ENCODE measurements at regions not wholly inside any gene's neighbourhood (a gene's known extent, or its start where the extent isn't known, plus 50 kb on each side); places are given as distances from the start of the nearest gene placed in this dataset.

DNA sequence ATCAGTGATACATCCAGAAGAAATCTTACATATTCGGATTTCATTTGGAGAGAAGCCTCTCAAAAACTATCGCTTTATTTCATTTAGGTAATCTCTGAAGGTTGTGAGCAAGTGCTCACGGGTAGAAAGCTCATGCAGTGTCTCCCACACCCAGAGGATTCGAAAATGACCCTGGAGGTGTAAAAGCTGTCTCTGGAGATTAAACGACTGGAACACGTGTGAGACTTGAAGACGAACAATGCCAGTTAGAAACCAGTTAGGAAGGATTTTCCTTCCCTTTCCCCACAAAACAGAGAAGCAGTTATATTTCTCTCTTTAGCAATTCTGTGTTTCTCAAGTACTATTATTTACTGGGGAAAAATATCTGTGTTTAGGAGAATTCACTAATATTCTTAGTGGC lies 92.5 kb upstream of the CD55 start:
- TF ChIP-seq, protein P1, sequence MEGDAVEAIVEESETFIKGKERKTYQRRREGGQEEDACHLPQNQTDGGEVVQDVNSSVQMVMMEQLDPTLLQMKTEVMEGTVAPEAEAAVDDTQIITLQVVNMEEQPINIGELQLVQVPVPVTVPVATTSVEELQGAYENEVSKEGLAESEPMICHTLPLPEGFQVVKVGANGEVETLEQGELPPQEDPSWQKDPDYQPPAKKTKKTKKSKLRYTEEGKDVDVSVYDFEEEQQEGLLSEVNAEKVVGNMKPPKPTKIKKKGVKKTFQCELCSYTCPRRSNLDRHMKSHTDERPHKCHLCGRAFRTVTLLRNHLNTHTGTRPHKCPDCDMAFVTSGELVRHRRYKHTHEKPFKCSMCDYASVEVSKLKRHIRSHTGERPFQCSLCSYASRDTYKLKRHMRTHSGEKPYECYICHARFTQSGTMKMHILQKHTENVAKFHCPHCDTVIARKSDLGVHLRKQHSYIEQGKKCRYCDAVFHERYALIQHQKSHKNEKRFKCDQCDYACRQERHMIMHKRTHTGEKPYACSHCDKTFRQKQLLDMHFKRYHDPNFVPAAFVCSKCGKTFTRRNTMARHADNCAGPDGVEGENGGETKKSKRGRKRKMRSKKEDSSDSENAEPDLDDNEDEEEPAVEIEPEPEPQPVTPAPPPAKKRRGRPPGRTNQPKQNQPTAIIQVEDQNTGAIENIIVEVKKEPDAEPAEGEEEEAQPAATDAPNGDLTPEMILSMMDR (IDR thresholded peaks at IDR 0.05; ENCODE audit: borderline replicate concordance, insufficient read depth, low read depth, low read length) = no peak
- no peak overlapping the region for H3K4me3 ChIP-seq (ENCODE audit: low read depth, low read length)

DNA sequence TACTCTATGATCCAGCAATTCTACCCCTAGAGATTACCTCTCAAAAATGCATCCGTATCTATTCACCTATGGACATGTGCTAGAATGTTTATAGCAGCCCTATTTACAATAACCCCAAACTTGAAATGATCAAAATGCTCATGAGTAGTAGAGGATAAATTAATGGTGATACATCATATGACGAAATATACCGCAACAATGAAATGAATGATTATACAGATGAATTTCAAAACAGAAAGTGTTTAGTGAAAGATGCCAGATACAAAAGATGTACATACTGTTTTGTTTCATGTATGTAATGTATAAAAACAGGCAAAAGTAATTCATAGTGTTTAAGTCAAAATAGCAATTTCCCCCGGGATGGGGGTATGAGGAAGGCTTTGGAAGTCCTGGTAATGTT lies 91.0 kb upstream of the CD55 start:
- TF ChIP-seq, protein P1 (IDR thresholded peaks at IDR 0.05; ENCODE audit: borderline replicate concordance, insufficient read depth, low read depth, low read length) = no peak

DNA sequence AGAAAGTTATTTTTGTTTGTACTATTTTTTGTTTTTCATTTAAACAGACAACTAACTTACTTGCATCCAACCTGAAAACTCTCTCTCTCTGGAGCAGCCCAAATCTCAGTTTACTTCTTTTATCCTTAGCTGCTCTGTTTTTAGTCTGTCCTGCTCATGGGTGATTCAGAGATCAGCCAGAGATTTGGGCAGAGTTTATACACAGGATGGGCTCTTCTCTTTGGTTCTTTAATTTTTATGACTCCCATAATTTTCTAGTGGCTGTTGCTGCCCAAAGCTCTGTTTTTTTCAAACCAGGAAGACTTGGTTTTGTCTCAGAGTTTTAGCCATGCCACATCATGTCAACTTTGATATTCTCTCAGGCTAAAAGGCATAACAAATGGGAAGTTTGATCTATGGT lies 86.8 kb upstream of the CD55 start:
- TF ChIP-seq, protein P1 (IDR thresholded peaks at IDR 0.05; ENCODE audit: borderline replicate concordance, insufficient read depth, low read depth, low read length) = no peak
- H3K4me3 ChIP-seq (ENCODE audit: low read depth, low read length) = no peak overlapping the region

More for the DNA sequence above, 91.0 kb upstream of the CD55 start:
- H3K4me3 ChIP-seq (ENCODE audit: low read depth, low read length) = no peak overlapping the region

DNA sequence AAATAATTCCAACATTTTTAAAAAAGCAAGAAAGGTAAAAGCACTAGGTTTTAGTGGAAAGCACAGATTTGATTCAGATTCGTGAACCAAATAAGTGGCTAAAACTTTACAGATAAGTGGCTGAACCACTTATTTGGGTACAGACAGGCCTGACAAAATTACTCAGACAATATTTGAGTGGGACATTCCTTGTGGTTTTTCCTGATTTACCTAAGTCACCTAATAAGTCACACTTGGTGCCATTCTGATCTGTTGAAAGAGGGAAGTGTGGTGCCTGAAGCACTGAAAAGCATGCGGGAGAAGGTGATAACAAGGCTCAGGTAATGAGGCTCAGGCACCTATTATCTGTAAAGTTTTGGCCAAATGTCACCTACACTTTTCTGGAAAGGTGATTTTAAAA lies 81.6 kb upstream of the CD55 start:
- TF ChIP-seq, protein P1 (IDR thresholded peaks at IDR 0.05; ENCODE audit: borderline replicate concordance, insufficient read depth, low read depth, low read length) = no peak
- no peak overlapping the region for H3K4me3 ChIP-seq (ENCODE audit: low read depth, low read length)

DNA sequence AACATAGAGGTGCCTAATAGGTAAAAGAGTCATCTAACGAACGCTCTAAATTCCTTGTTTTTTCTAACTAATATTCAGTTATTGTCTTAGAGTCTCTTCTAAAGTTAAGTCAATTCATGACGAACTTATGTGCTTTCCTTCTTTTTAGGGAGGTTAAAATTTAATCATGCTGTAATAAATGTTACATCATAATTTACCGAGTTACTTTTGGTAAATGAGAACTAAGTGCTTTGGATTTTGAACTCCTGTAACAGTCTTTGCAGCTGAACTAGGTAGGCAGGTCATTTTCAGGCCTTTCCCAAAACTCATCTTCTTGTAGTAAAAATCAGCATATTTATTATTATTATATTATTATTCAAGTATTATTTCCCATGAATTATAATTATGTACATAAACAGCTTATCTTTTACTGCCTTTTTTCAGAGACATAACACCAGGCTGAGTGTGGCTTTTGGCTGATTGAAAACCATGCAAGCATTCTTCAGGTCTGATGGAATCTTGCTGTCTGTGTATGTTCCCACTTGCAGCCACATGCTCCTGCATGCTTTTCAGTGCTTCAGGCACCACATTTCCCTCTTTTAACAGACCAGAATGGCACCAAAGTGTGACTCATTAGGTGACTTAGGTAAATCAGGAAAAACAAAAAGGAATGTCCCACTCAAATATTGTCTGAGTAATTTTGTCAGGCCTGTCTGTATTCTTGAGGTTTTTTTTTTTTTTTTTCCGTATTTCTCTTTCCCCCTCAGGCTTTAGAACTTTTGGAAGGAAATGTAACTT lies 81.0 kb upstream of the CD55 start:
- H3K4me3 ChIP-seq (ENCODE audit: low read depth, low read length) = no peak overlapping the region
- TF ChIP-seq, protein P1 (IDR thresholded peaks at IDR 0.05; ENCODE audit: borderline replicate concordance, insufficient read depth, low read depth, low read length) = no peak

DNA sequence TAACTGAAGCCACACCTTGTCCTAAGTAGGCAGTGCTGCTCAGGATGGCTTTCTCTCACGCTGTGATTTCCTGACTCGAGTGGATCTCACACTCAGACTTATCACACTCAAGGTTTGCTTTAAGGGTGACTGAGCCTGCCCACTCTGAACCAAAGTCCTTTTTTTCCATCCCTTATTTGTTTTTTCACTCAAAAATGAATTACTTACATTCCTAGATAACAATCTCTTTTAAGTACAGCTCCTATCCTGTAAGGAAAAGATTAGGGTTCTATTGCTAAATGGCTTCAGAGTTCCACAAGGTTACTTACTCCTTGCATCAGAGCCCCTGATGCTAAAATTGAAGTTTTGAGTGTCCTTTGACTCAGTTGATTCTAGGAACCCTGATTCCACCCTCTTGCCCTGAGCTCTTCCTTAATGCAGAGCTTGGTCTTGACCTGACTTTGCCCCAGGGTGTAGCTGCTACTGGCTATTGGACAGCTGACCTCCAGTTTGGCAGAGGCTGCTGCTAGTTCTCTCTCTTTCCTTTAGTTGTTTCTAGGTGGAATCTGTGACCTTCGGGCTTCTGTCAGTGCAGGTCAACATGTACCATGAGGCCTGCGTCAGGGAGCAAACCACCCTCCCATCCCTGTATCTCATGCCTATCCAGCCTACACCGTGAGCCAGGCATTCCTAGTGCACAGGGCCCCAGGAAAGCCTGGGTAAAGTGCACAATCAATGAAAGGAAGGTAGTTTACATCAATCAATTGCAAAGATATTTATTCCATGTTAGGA lies 80.1 kb upstream of the CD55 start:
- H3K4me3 ChIP-seq (ENCODE audit: low read depth, low read length) = no peak overlapping the region

More for the DNA sequence above, 80.1 kb upstream of the CD55 start:
- TF ChIP-seq, protein P1 (IDR thresholded peaks at IDR 0.05; ENCODE audit: borderline replicate concordance, insufficient read depth, low read depth, low read length) = no peak
